Neutrophil (primary cell): ENCODE measurements at regions not wholly inside any gene's neighbourhood (a gene's known extent, or its start where the extent isn't known, plus 50 kb on each side); places are given as distances from the start of the nearest gene placed in this dataset.

ENCODE experiments used
- H3K27ac ChIP-seq: fragments of 200-600 bp; sonication (generic); 2 replicates; pipeline ENCODE4 v1.5.1; 2016; ENCODE audit warnings: mild to moderate bottlenecking, moderate library complexity
- H3K27me3 ChIP-seq: fragments of 200-600 bp; sonication (generic); 2 replicates; pipeline ENCODE4 v1.6.0; 2016; ENCODE audit warnings: mild to moderate bottlenecking
- H3K36me3 ChIP-seq: fragments of 200-600 bp; sonication (generic); 2 replicates; pipeline ENCODE4 v1.5.1; 2017
- H3K4me1 ChIP-seq, 2 experiments: fragments of 200-600 bp in 1 of 2; sonication (generic) in 1 of 2; 1 replicate in 1 of 2; 2 replicates in 1 of 2; pipeline versions ENCODE4 v1.5.1 to v1.6.1; 2013 to 2016; ENCODE audit warnings: low read depth in 1 of 2, low read length in 1 of 2, mild to moderate bottlenecking in 1 of 2, moderate library complexity in 1 of 2; ENCODE audit not compliant: control insufficient read depth in 1 of 2, insufficient read depth in 1 of 2
- H3K4me3 ChIP-seq, 2 experiments: fragments of 200-600 bp in 1 of 2; sonication (generic) in 1 of 2; 1 replicate in 1 of 2; 2 replicates in 1 of 2; pipeline ENCODE4 v1.5.1; 2013 to 2016; ENCODE audit warnings: low read depth in 1 of 2, low read length in 1 of 2, mild to moderate bottlenecking in 1 of 2, moderate library complexity in 1 of 2
- H3K9me3 ChIP-seq: fragments of 200-600 bp; sonication (generic); 2 replicates; pipeline ENCODE4 v1.5.1; 2016
- CTCF ChIP-seq: fragments of 200-600 bp; sonication (generic); IDR thresholded peaks from 2 replicates; pipeline ENCODE4 v1.5.1; 2016; ENCODE audit warnings: antibody characterized with exemption

GRCh38 chr6:236519-236918, 55.8 kb upstream of the DUSP22 start:
- Histone ChIP-seq H3K4me1 (peaks cover 0 to 3% of the 10 kb centered on the region in 2 experiments), H3K4me3 (no peak overlapping the region), H3K27ac (no peak overlapping the region)

GRCh38 chr6:240151-240550, 52.1 kb upstream of the DUSP22 start:
- H3K4me1 ChIP-seq: peaks cover 0 to 3% of the 10 kb centered on the region in 2 experiments
- no peak for TF ChIP-seq CTCF
- H3K27ac ChIP-seq: no peak overlapping the region
- no peaks in the 10 kb centered on the region for H3K9me3 ChIP-seq
- no peak overlapping the region for H3K4me3 ChIP-seq
- H3K27me3 ChIP-seq: peaks cover 15% of the 10 kb centered on the region
- H3K36me3 ChIP-seq: no peaks in the 10 kb centered on the region

More at GRCh38 chr6:236519-236918, 55.8 kb upstream of the DUSP22 start:
- Histone ChIP-seq H3K27me3 (peaks cover 7% of the 10 kb centered on the region), H3K9me3 (no peaks in the 10 kb centered on the region), H3K36me3 (no peaks in the 10 kb centered on the region)
- TF ChIP-seq CTCF: no peak

GRCh38 chr6:241336-241865, 50.9 kb upstream of the DUSP22 start:
- Histone ChIP-seq H3K27me3 (peaks cover 15% of the 10 kb centered on the region), H3K9me3 (no peaks in the 10 kb centered on the region), H3K4me1 (no peaks in the 10 kb centered on the region), H3K27ac (no peak overlapping the region), H3K4me3 (no peak overlapping the region), H3K36me3 (no peaks in the 10 kb centered on the region)
- TF ChIP-seq CTCF: no peak
